AG09309 (cell line): ENCODE measurements at regions not wholly inside any gene's neighbourhood (a gene's known extent, or its start where the extent isn't known, plus 50 kb on each side); places are given as distances from the start of the nearest gene placed in this dataset.

Experiments
- DNase-seq: peaks from one replicate; pipeline ENCODE4 v3.0.0-alpha.2; 2010; ENCODE audit warnings: low read depth
- H3K4me3 ChIP-seq: 2 replicates; pipeline ENCODE4 v1.5.1; 2011; ENCODE audit warnings: mild to moderate bottlenecking, low read depth, low read length, moderate library complexity; ENCODE audit not compliant: control insufficient read depth
- CTCF ChIP-seq: IDR thresholded peaks from 2 replicates; pipeline ENCODE4 v1.5.1; 2011; ENCODE audit warnings: mild to moderate bottlenecking, low read depth, low read length, inconsistent platforms; ENCODE audit not compliant: insufficient read depth, control insufficient read depth; ENCODE audit errors: missing control alignments

- H3K4me3 ChIP-seq: no peak overlapping the region
- no peak for DNase-seq
- no peak for TF ChIP-seq CTCF
Observed at GRCh38 chr2:19461504-19462255, 103.3 kb upstream of the OSR1 start.

GRCh38 chr2:19460761-19461160 lies 102.3 kb upstream of the OSR1 start:
- DNase-seq: no peak
- TF ChIP-seq CTCF: no peak

GRCh38 chr2:19458427-19459003 lies 100.1 kb upstream of the OSR1 start:
- H3K4me3 ChIP-seq: no peak overlapping the region
- no peak for DNase-seq
- no peak for TF ChIP-seq CTCF

More at GRCh38 chr2:19460761-19461160, 102.3 kb upstream of the OSR1 start:
- no peak overlapping the region for H3K4me3 ChIP-seq

GRCh38 chr2:19457809-19458208 lies 99.4 kb upstream of the OSR1 start:
- DNase-seq: no peak
- TF ChIP-seq CTCF: no peak
- no peak overlapping the region for H3K4me3 ChIP-seq

GRCh38 chr2:19456705-19457309 lies 98.4 kb upstream of the OSR1 start:
- no peak for DNase-seq
- no peak for TF ChIP-seq CTCF
- H3K4me3 ChIP-seq: no peak overlapping the region

- no peak overlapping the region for H3K4me3 ChIP-seq
- TF ChIP-seq CTCF: no peak
- no peak for DNase-seq
Observed at GRCh38 chr2:19454125-19454524, 95.7 kb upstream of the OSR1 start.
